ENCODE measurements at regions not wholly inside any gene's neighbourhood (a gene's known extent, or its start where the extent isn't known, plus 50 kb on each side); places are given as distances from the start of the nearest gene placed in this dataset.

DNA sequence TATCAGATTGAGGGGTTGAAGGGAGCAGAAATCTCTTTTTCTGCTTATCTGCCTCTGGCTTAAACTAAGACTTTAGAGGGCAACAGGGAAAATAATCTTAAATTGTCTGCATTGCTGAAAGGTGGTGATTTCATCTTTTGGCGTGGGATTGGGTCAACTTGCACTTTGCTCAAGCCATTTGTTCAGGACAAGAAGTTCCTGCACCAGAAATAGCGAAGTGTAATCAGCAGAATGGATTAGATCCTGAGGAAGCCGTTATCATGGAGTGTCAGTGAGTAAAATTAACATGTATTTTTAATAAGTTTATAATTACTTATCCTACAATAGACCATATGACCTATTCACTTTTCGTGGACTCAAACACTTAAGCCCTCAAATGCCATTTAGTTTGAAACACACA, 249.3 kb downstream of the CD83 start:
- ATAC-seq (ENCODE audit: insufficient read depth, low FRiP score): no peak
- WGBS, 2 donors: 81 to 90% methylated on average over 4 of the region's 4 CpGs
- DNase-seq: no peak
- Histone ChIP-seq H3K9ac (ENCODE audit: insufficient read depth in 1 of 2, low read length in 2 of 2) (no peak overlapping the region), H3K9me3 (ENCODE audit: control insufficient read depth in 4 of 4, insufficient read depth in 3 of 4, low read length in 3 of 4) (no peaks in the 10 kb centered on the region), H3K4me1 (ENCODE audit: control insufficient read depth in 5 of 5, insufficient read depth in 5 of 5, low read length in 5 of 5) (peaks cover 0 to 13% (median 0%) of the 10 kb centered on the region in 5 donors), H3K36me3 (ENCODE audit: control insufficient read depth in 4 of 4, insufficient read depth in 4 of 4, low read length in 4 of 4) (no peaks in the 10 kb centered on the region), H3K4me3 (no peak overlapping the region), H3K27ac (ENCODE audit: low read depth in 1 of 2, low read length in 1 of 2) (no peak overlapping the region), H3K27me3 (ENCODE audit: control insufficient read depth in 3 of 3, insufficient read depth in 3 of 3, low read length in 2 of 3) (no peaks in the 10 kb centered on the region)
- TF ChIP-seq, protein P1, sequence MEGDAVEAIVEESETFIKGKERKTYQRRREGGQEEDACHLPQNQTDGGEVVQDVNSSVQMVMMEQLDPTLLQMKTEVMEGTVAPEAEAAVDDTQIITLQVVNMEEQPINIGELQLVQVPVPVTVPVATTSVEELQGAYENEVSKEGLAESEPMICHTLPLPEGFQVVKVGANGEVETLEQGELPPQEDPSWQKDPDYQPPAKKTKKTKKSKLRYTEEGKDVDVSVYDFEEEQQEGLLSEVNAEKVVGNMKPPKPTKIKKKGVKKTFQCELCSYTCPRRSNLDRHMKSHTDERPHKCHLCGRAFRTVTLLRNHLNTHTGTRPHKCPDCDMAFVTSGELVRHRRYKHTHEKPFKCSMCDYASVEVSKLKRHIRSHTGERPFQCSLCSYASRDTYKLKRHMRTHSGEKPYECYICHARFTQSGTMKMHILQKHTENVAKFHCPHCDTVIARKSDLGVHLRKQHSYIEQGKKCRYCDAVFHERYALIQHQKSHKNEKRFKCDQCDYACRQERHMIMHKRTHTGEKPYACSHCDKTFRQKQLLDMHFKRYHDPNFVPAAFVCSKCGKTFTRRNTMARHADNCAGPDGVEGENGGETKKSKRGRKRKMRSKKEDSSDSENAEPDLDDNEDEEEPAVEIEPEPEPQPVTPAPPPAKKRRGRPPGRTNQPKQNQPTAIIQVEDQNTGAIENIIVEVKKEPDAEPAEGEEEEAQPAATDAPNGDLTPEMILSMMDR (IDR thresholded peaks at IDR 0.05; ENCODE audit: control extremely low read depth, extremely low read depth): no peak

DNA sequence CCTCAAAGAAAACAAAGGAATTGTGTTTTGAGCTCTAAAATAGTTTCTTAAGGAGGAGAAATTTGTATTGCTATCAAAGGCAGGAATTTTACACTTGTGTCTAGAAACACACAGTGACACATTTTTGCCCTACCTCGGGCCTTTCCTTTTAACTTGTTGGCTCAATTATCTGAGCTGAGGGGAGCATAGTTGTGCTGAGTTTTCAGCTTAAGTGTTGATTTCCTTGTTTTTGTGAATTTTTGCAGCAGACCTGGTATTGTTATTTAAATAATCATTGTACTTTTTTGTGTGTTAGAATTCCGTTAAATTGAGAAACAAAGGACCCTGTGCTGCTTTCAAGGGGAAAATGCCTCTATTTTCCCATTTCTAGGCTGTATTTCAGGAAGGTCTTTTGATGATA, 249.7 kb downstream of the CD83 start:
- Histone ChIP-seq H3K9me3 (ENCODE audit: control insufficient read depth in 4 of 4, insufficient read depth in 3 of 4, low read length in 3 of 4) (no peaks in the 10 kb centered on the region), H3K36me3 (ENCODE audit: control insufficient read depth in 4 of 4, insufficient read depth in 4 of 4, low read length in 4 of 4) (no peaks in the 10 kb centered on the region), H3K27me3 (ENCODE audit: control insufficient read depth in 3 of 3, insufficient read depth in 3 of 3, low read length in 2 of 3) (no peaks in the 10 kb centered on the region), H3K4me1 (ENCODE audit: control insufficient read depth in 5 of 5, insufficient read depth in 5 of 5, low read length in 5 of 5) (peaks cover 0 to 8% (median 0%) of the 10 kb centered on the region in 5 donors), H3K27ac (ENCODE audit: low read depth in 1 of 2, low read length in 1 of 2) (no peak overlapping the region), H3K9ac (ENCODE audit: insufficient read depth in 1 of 2, low read length in 2 of 2) (no peak overlapping the region), H3K4me3 (no peak overlapping the region)
- DNase-seq (no peak), ATAC-seq (ENCODE audit: insufficient read depth, low FRiP score) (no peak)
- WGBS, 2 donors: 78 to 89% methylated on average over 2 of the region's 2 CpGs
- TF ChIP-seq, protein P1 (IDR thresholded peaks at IDR 0.05; ENCODE audit: control extremely low read depth, extremely low read depth): no peak

- Histone ChIP-seq H3K27ac (ENCODE audit: low read depth in 1 of 2, low read length in 1 of 2) (no peak overlapping the region), H3K4me1 (ENCODE audit: control insufficient read depth in 5 of 5, insufficient read depth in 5 of 5, low read length in 5 of 5) (peaks cover 0 to 5% (median 0%) of the 10 kb centered on the region in 5 donors), H3K9ac (ENCODE audit: insufficient read depth in 1 of 2, low read length in 2 of 2) (no peak overlapping the region), H3K27me3 (ENCODE audit: control insufficient read depth in 3 of 3, insufficient read depth in 3 of 3, low read length in 2 of 3) (no peaks in the 10 kb centered on the region), H3K9me3 (ENCODE audit: control insufficient read depth in 4 of 4, insufficient read depth in 3 of 4, low read length in 3 of 4) (no peaks in the 10 kb centered on the region), H3K4me3 (no peak overlapping the region), H3K36me3 (ENCODE audit: control insufficient read depth in 4 of 4, insufficient read depth in 4 of 4, low read length in 4 of 4) (no peaks in the 10 kb centered on the region)
- DNase-seq (no peak), ATAC-seq (ENCODE audit: insufficient read depth, low FRiP score) (no peak)
- TF ChIP-seq, protein P1 (IDR thresholded peaks at IDR 0.05; ENCODE audit: control extremely low read depth, extremely low read depth): no peak
- WGBS, 2 donors: 89 to 90% methylated on average over 3 of the region's 3 CpGs
Observed at GRCh38 chr6:14369717-14370116, 252.1 kb downstream of the CD83 start.

DNA sequence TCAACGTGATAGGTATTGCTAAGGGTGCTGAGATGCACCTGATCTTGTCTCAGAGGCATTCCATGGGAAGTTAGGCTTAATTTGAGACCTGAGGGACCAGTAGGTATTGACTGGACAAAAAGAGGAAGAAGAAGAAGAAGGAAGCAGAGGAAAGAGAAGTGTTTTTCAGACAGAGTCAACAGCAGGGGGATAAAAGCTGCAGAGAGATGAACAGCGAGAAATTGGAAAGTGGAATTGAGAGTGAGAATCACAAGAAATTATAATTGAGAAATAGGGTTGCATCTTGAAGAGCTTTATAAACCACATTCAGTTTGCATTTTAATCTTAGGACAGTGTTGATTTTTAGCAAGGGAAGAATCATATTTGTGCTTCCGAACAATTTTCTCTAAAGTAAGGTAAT, 254.0 kb downstream of the CD83 start:
- no peak overlapping the region for H3K4me3 ChIP-seq
- H3K36me3 ChIP-seq (ENCODE audit: control insufficient read depth in 4 of 4, insufficient read depth in 4 of 4, low read length in 4 of 4): no peaks in the 10 kb centered on the region
- DNase-seq (no peak), ATAC-seq (ENCODE audit: insufficient read depth, low FRiP score) (no peak)
- no peaks in the 10 kb centered on the region for H3K9me3 ChIP-seq (ENCODE audit: control insufficient read depth in 4 of 4, insufficient read depth in 3 of 4, low read length in 3 of 4)
- no peak overlapping the region for H3K27ac ChIP-seq (ENCODE audit: low read depth in 1 of 2, low read length in 1 of 2)
- TF ChIP-seq, protein P1 (IDR thresholded peaks at IDR 0.05; ENCODE audit: control extremely low read depth, extremely low read depth): no peak
- peaks cover 0 to 5% (median 0%) of the 10 kb centered on the region in 5 donors for H3K4me1 ChIP-seq (ENCODE audit: control insufficient read depth in 5 of 5, insufficient read depth in 5 of 5, low read length in 5 of 5)
- 49 to 74% methylated on average over 3 of the region's 3 CpGs for WGBS, 2 donors
- H3K27me3 ChIP-seq (ENCODE audit: control insufficient read depth in 3 of 3, insufficient read depth in 3 of 3, low read length in 2 of 3): no peaks in the 10 kb centered on the region
- H3K9ac ChIP-seq (ENCODE audit: insufficient read depth in 1 of 2, low read length in 2 of 2): no peak overlapping the region
